Activated CD4-positive, alpha-beta T cell treated with anti-CD3 and anti-CD28 coated beads, Interleukin-2, amount 50 U/mL, for 48 hours (primary cell): ENCODE measurements at regions not wholly inside any gene's neighbourhood (a gene's known extent, or its start where the extent isn't known, plus 50 kb on each side); places are given as distances from the start of the nearest gene placed in this dataset.

ENCODE experiments used
- DNase-seq, 2 experiments: peaks; one replicate each; pipeline ENCODE4 v3.0.0-alpha.2; 2020

- no peak for DNase-seq
Observed at GRCh38 chr6:114514170-114514569, 171.3 kb upstream of the HS3ST5 start.

- DNase-seq = no peak
Observed at GRCh38 chr6:114471450-114471849, 128.6 kb upstream of the HS3ST5 start.

- no peak for DNase-seq
Observed at GRCh38 chr6:114467931-114468330, 125.1 kb upstream of the HS3ST5 start.

GRCh38 chr6:114465511-114465910 lies 122.7 kb upstream of the HS3ST5 start:
- no peak for DNase-seq

- DNase-seq = no peak
Observed at GRCh38 chr6:114453737-114454276, 111.0 kb upstream of the HS3ST5 start.

- no peak for DNase-seq
Observed at GRCh38 chr6:114452785-114453401, 110.1 kb upstream of the HS3ST5 start.

GRCh38 chr6:114450631-114451030 lies 107.8 kb upstream of the HS3ST5 start:
- no peak for DNase-seq

- DNase-seq = no peak
Observed at GRCh38 chr6:114449659-114450058, 106.8 kb upstream of the HS3ST5 start.

GRCh38 chr6:114446342-114446741 lies 103.5 kb upstream of the HS3ST5 start:
- no peak for DNase-seq

- DNase-seq = no peak
Observed at GRCh38 chr6:114445846-114446245, 103.0 kb upstream of the HS3ST5 start.

GRCh38 chr6:114439411-114439810 lies 96.6 kb upstream of the HS3ST5 start:
- no peak for DNase-seq

GRCh38 chr6:114437235-114437634 lies 94.4 kb upstream of the HS3ST5 start:
- DNase-seq = no peak

GRCh38 chr6:114436691-114437090 lies 93.9 kb upstream of the HS3ST5 start:
- DNase-seq = no peak

- no peak for DNase-seq
Observed at GRCh38 chr6:114435985-114436384, 93.2 kb upstream of the HS3ST5 start.

GRCh38 chr6:114432400-114432799 lies 89.6 kb upstream of the HS3ST5 start:
- no peak for DNase-seq

- no peak for DNase-seq
Observed at GRCh38 chr6:114431641-114432040, 88.8 kb upstream of the HS3ST5 start.

GRCh38 chr6:114430534-114431124 lies 87.8 kb upstream of the HS3ST5 start:
- no peak for DNase-seq

- no peak for DNase-seq
Observed at GRCh38 chr6:114428341-114428740, 85.5 kb upstream of the HS3ST5 start.

GRCh38 chr6:114421199-114421598 lies 78.4 kb upstream of the HS3ST5 start:
- DNase-seq = no peak

- DNase-seq = no peak
Observed at GRCh38 chr6:114419175-114419574, 76.4 kb upstream of the HS3ST5 start.

GRCh38 chr6:114418304-114418972 lies 75.6 kb upstream of the HS3ST5 start:
- no peak for DNase-seq

- no peak for DNase-seq
Observed at GRCh38 chr6:114407426-114408035, 64.7 kb upstream of the HS3ST5 start.

- DNase-seq = no peak
Observed at GRCh38 chr6:114404339-114404955, 61.6 kb upstream of the HS3ST5 start.
